Kasumi-1 (cell line): ENCODE measurements at regions not wholly inside any gene's neighbourhood (a gene's known extent, or its start where the extent isn't known, plus 50 kb on each side); places are given as distances from the start of the nearest gene placed in this dataset.

Experiments
- DNase-seq, 2 experiments: peaks; one replicate each; lab custom pipeline; 2025; lab: John Stamatoyannopoulos, UW

- DNase-seq, result no peak
Measured at GRCh38 chr1:55716610-55717009, 501.4 kb upstream of the USP24 start.

- no peak for DNase-seq
Measured at GRCh38 chr1:55716151-55716550, 501.0 kb upstream of the USP24 start.

GRCh38 chr1:55714230-55714629 is 499.1 kb upstream of the USP24 start:
- DNase-seq, result no peak

GRCh38 chr1:55713516-55713915 is 498.4 kb upstream of the USP24 start:
- DNase-seq, result no peak

- DNase-seq, result no peak
Measured at GRCh38 chr1:55712148-55712547, 497.0 kb upstream of the USP24 start.

- DNase-seq, result no peak
Measured at GRCh38 chr1:55708781-55709180, 493.6 kb upstream of the USP24 start.

GRCh38 chr1:55707846-55708245 is 492.7 kb upstream of the USP24 start:
- DNase-seq, result no peak

- no peak for DNase-seq
Measured at GRCh38 chr1:55707196-55707595, 492.0 kb upstream of the USP24 start.

- DNase-seq, result peak in 1 of 2 experiments; percentile 2
Measured at GRCh38 chr1:55706397-55706796, 491.2 kb upstream of the USP24 start.

GRCh38 chr1:55703726-55704363 is 488.7 kb upstream of the USP24 start:
- no peak for DNase-seq

GRCh38 chr1:55702064-55702463 is 486.9 kb upstream of the USP24 start:
- DNase-seq, result peak; percentile 53 to 63

GRCh38 chr1:55700359-55701130 is 485.4 kb upstream of the USP24 start:
- no peak for DNase-seq

GRCh38 chr1:55699228-55699627 is 484.1 kb upstream of the USP24 start:
- DNase-seq, result no peak

- DNase-seq, result no peak
Measured at GRCh38 chr1:55697997-55698535, 482.9 kb upstream of the USP24 start.

- DNase-seq, result no peak
Measured at GRCh38 chr1:55696891-55697290, 481.7 kb upstream of the USP24 start.

GRCh38 chr1:55696181-55696754 is 481.1 kb upstream of the USP24 start:
- no peak for DNase-seq

- no peak for DNase-seq
Measured at GRCh38 chr1:55695552-55695951, 480.4 kb upstream of the USP24 start.

- DNase-seq, result no peak
Measured at GRCh38 chr1:55695151-55695550, 480.0 kb upstream of the USP24 start.

GRCh38 chr1:55694310-55694801 is 479.2 kb upstream of the USP24 start:
- DNase-seq, result no peak

GRCh38 chr1:55692726-55693125 is 477.6 kb upstream of the USP24 start:
- DNase-seq, result no peak

- no peak for DNase-seq
Measured at GRCh38 chr1:55690366-55690765, 475.2 kb upstream of the USP24 start.

GRCh38 chr1:55689800-55690199 is 474.6 kb upstream of the USP24 start:
- DNase-seq, result no peak

- no peak for DNase-seq
Measured at GRCh38 chr1:55685560-55685959, 470.4 kb upstream of the USP24 start.
